Dendritic cell treated with granulocyte-macrophage colony-stimulating factor and Interleukin-4, amounts not matched to agents 40 ng/mL and 50 ng/mL, for 4 days (primary cell): ENCODE measurements at regions not wholly inside any gene's neighbourhood (a gene's known extent, or its start where the extent isn't known, plus 50 kb on each side); places are given as distances from the start of the nearest gene placed in this dataset.

Experiments used
- H3K27ac Mint-ChIP-seq: one replicate; pipeline ENCODE4 v1.8.0; 2022; ENCODE audit warnings: mild to moderate bottlenecking, mixed read lengths
- H3K27me3 Mint-ChIP-seq: one replicate; pipeline ENCODE4 v1.8.0; 2022; ENCODE audit warnings: mild to moderate bottlenecking, mixed read lengths
- H3K36me3 Mint-ChIP-seq: one replicate; pipeline ENCODE4 v1.8.0; 2022; ENCODE audit warnings: low read depth, mixed read lengths
- H3K4me1 Mint-ChIP-seq: one replicate; pipeline ENCODE4 v1.8.0; 2022; ENCODE audit warnings: low read depth, mixed read lengths
- H3K4me3 Mint-ChIP-seq: one replicate; pipeline ENCODE4 v1.8.0; 2022; ENCODE audit warnings: mild to moderate bottlenecking, moderate library complexity, mixed read lengths
- H3K9me3 Mint-ChIP-seq: one replicate; pipeline ENCODE4 v1.8.0; 2022; ENCODE audit warnings: mixed read lengths
- intact Hi-C: fragments of 100-400 bp; cut with micrococcal nuclease; formaldehyde crosslinking; loops from one replicate; pipeline ENCODE4 v1.15.0; 2022

DNA sequence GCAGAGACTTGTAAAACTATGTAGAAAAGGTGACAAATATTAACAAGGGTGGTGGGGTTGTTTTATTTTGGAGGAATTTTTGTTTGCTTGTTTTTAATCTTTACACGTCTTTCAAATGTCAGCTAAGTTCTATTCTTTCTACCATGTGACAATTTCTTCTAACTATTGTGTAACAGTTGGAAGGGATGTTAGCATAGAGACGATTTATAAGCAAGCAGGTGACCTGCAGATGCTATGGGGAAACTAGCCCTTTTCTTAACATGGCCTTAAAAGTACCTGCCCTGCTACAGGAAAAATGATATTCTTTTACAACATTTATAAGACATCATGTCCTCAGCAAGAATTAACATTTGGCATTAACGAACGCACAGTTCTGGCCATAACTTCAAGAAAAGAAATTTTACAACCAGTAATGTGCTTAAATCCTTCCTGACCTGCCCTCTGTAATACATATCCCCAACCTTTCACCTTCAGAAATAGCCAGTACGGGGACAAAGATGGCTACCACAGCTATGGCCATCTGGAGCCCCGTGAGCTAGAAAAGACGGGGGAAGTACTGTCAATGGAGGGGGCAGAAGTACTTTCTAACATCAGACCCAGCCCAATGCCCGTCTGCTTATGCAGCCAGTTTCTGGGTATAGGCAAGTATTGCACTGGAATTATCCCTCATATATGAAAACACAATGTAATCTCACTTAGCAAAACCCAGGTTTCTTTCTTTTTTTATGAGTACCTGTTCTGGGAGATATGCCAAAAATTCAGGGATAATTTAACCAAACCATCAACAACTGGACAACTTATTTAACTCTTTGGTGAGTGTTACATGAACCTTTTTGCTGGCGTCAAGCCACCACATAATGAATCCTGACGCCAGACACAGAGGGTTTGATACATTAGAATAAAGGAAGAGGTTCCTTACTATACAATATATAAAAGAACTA is 67.7 kb upstream of the NR2F2 start:
- H3K9me3 Mint-ChIP-seq = no peaks in the 10 kb centered on the region
- H3K27me3 Mint-ChIP-seq = no peaks in the 10 kb centered on the region
- H3K4me1 Mint-ChIP-seq = no peaks in the 10 kb centered on the region
- H3K4me3 Mint-ChIP-seq = no peak overlapping the region
- no peaks in the 10 kb centered on the region for H3K36me3 Mint-ChIP-seq
- intact Hi-C loops = no loop called here
- no peak overlapping the region for H3K27ac Mint-ChIP-seq

- H3K27me3 Mint-ChIP-seq = no peaks in the 10 kb centered on the region
- H3K4me3 Mint-ChIP-seq = no peak overlapping the region
- no peak overlapping the region for H3K27ac Mint-ChIP-seq
Observed at GRCh38 chr15:96264351-96264798, 66.1 kb upstream of the NR2F2 start.

GRCh38 chr15:96264801-96265515 is 65.5 kb upstream of the NR2F2 start:
- no peak overlapping the region for H3K27ac Mint-ChIP-seq
- H3K4me3 Mint-ChIP-seq = no peak overlapping the region
- intact Hi-C loops = no loop called here
- no peaks in the 10 kb centered on the region for H3K4me1 Mint-ChIP-seq
- no peaks in the 10 kb centered on the region for H3K36me3 Mint-ChIP-seq
- no peaks in the 10 kb centered on the region for H3K27me3 Mint-ChIP-seq
- no peaks in the 10 kb centered on the region for H3K9me3 Mint-ChIP-seq

More at GRCh38 chr15:96264351-96264798, 66.1 kb upstream of the NR2F2 start:
- H3K36me3 Mint-ChIP-seq = no peaks in the 10 kb centered on the region
- H3K4me1 Mint-ChIP-seq = no peaks in the 10 kb centered on the region
- no peaks in the 10 kb centered on the region for H3K9me3 Mint-ChIP-seq
- intact Hi-C loops = no loop called here

DNA sequence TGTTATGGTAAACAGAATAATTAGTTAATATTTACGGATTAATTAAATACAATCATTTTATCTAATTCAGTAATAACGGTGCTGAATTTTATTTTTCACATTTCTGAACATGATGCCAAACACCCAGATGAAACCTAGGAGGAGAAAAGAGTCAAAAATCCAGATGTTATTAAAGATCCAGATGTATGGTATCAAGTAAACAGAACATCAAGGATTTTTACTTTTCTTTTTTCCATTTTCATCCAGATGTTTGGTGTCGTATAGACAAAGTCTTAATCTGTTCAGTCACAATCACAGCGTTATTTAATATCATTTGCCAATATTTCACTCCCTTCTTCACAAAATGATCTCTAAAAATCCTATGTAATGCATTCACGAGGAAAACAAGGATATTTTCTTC is 64.0 kb upstream of the NR2F2 start:
- Mint-ChIP-seq H3K27me3 (no peaks in the 10 kb centered on the region), H3K4me1 (no peaks in the 10 kb centered on the region), H3K36me3 (no peaks in the 10 kb centered on the region), H3K27ac (no peak overlapping the region), H3K4me3 (no peak overlapping the region), H3K9me3 (no peaks in the 10 kb centered on the region)
- intact Hi-C loops = no loop called here

DNA sequence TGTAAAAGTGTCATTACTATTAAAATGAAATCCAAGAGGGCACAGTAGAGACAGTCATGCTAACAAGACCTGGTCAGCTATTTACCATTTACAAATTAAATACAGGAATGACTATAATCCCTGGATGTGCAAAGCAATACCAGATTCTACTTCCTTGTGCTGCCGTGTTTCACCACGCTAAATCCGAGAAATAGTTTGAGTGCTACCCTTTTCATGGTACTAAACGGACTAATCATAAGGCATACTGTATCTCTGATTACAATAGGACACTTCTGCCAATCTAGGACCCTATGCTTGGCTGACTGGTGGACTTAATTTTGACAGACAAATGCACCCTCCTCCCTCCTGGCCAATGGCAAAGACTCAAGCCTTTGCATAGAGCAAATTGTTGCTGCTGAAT is 63.0 kb upstream of the NR2F2 start:
- H3K4me3 Mint-ChIP-seq = no peak overlapping the region
- intact Hi-C loops = no loop called here
- no peaks in the 10 kb centered on the region for H3K4me1 Mint-ChIP-seq
- H3K27ac Mint-ChIP-seq = no peak overlapping the region
- no peaks in the 10 kb centered on the region for H3K36me3 Mint-ChIP-seq
- H3K9me3 Mint-ChIP-seq = no peaks in the 10 kb centered on the region
- H3K27me3 Mint-ChIP-seq = no peaks in the 10 kb centered on the region

- no peaks in the 10 kb centered on the region for H3K36me3 Mint-ChIP-seq
- intact Hi-C loops = no loop called here
- H3K4me3 Mint-ChIP-seq = no peak overlapping the region
- no peaks in the 10 kb centered on the region for H3K27me3 Mint-ChIP-seq
- no peaks in the 10 kb centered on the region for H3K9me3 Mint-ChIP-seq
- H3K4me1 Mint-ChIP-seq = no peaks in the 10 kb centered on the region
- no peak overlapping the region for H3K27ac Mint-ChIP-seq
Observed at GRCh38 chr15:96268442-96269204, 61.9 kb upstream of the NR2F2 start.

DNA sequence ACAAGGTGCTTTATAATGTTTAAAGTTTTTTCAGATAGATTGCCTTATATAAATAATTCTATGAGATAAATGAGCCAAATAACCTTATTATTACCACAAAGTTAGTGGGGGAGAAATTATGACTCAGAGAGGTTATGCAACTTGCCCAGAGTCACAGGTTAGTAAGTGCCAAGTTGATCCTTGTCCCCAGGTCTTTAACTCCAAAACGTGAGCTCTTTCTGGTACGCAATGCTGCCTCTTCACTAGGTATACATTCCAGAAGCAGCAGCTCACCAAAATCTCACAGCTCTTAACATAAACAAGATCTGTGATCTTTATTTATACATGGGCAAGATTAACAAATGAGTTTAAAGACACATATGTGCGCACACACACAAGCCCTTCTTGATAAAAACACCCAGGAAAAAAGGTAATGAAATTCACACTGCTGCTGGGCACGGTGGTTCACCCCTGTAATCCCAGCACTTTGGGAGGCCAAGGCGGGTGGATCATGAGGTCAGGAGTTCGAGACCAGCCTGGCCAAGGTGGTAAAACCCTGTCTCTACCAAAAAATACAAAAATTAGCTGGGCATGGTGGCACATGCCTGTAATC is 59.8 kb upstream of the NR2F2 start:
- no peaks in the 10 kb centered on the region for H3K4me1 Mint-ChIP-seq
- no peak overlapping the region for H3K4me3 Mint-ChIP-seq
- H3K9me3 Mint-ChIP-seq = no peaks in the 10 kb centered on the region
- no peak overlapping the region for H3K27ac Mint-ChIP-seq
- intact Hi-C loops = no loop called here
- no peaks in the 10 kb centered on the region for H3K36me3 Mint-ChIP-seq
- no peaks in the 10 kb centered on the region for H3K27me3 Mint-ChIP-seq

- Mint-ChIP-seq H3K36me3 (no peaks in the 10 kb centered on the region), H3K4me1 (no peaks in the 10 kb centered on the region), H3K27ac (no peak overlapping the region), H3K9me3 (no peaks in the 10 kb centered on the region), H3K4me3 (no peak overlapping the region), H3K27me3 (no peaks in the 10 kb centered on the region)
- intact Hi-C loops = no loop called here
Observed at GRCh38 chr15:96272427-96272826, 58.1 kb upstream of the NR2F2 start.

GRCh38 chr15:96273317-96274086 is 57.0 kb upstream of the NR2F2 start:
- Mint-ChIP-seq H3K9me3 (no peaks in the 10 kb centered on the region), H3K4me1 (no peaks in the 10 kb centered on the region), H3K27ac (no peak overlapping the region), H3K27me3 (no peaks in the 10 kb centered on the region), H3K36me3 (no peaks in the 10 kb centered on the region), H3K4me3 (no peak overlapping the region)
- intact Hi-C loops = no loop called here

GRCh38 chr15:96274087-96274440 is 56.4 kb upstream of the NR2F2 start:
- H3K27me3 Mint-ChIP-seq = no peaks in the 10 kb centered on the region
- intact Hi-C loops = no loop called here
- no peaks in the 10 kb centered on the region for H3K36me3 Mint-ChIP-seq
- no peak overlapping the region for H3K27ac Mint-ChIP-seq
- no peaks in the 10 kb centered on the region for H3K4me1 Mint-ChIP-seq
- H3K4me3 Mint-ChIP-seq = no peak overlapping the region
- H3K9me3 Mint-ChIP-seq = no peaks in the 10 kb centered on the region

GRCh38 chr15:96274698-96275097 is 55.8 kb upstream of the NR2F2 start:
- H3K27ac Mint-ChIP-seq = no peak overlapping the region
- no peaks in the 10 kb centered on the region for H3K4me1 Mint-ChIP-seq
- H3K9me3 Mint-ChIP-seq = no peaks in the 10 kb centered on the region
- H3K4me3 Mint-ChIP-seq = no peak overlapping the region
- intact Hi-C loops = no loop called here
- H3K36me3 Mint-ChIP-seq = no peaks in the 10 kb centered on the region
- H3K27me3 Mint-ChIP-seq = no peaks in the 10 kb centered on the region

GRCh38 chr15:96276438-96277210 is 53.9 kb upstream of the NR2F2 start:
- Mint-ChIP-seq H3K27me3 (no peaks in the 10 kb centered on the region), H3K27ac (no peak overlapping the region), H3K4me1 (no peaks in the 10 kb centered on the region), H3K36me3 (no peaks in the 10 kb centered on the region), H3K9me3 (peaks cover 16% of the 10 kb centered on the region), H3K4me3 (no peak overlapping the region)
- intact Hi-C loops = no loop called here
